ENCODE measurements at regions not wholly inside any gene's neighbourhood (a gene's known extent, or its start where the extent isn't known, plus 50 kb on each side); places are given as distances from the start of the nearest gene placed in this dataset.

GRCh38 chr18:8958660-8959059, 143.8 kb upstream of the NDUFV2 start:
- ATAC-seq (no peak), DNase-seq (ENCODE audit: low spot score) (no peak), FAIRE-seq (no peak)
- intact Hi-C loops (cut with micrococcal nuclease; ENCODE audit: unreplicated experiment): no loop called here
- Histone ChIP-seq H3K27me3 (ENCODE audit: control insufficient read depth in 1 of 2, insufficient read depth in 2 of 2, low read length in 2 of 2) (no peaks in the 10 kb centered on the region), H3K36me3 (replicated peaks in 1 of 2; ENCODE audit: control insufficient read depth in 1 of 2, insufficient read depth in 2 of 2, low read length in 2 of 2) (no peaks in the 10 kb centered on the region), H2AFZ (ENCODE audit: low read length) (no peak overlapping the region), H3K4me1 (ENCODE audit: insufficient read depth, low read length) (peaks cover 82% of the 10 kb centered on the region), H3K27ac (ENCODE audit: extremely low read length, insufficient read depth, low read length) (no peak overlapping the region), H3K9ac (ENCODE audit: insufficient read depth, low read depth, low read length) (no peak overlapping the region), H3K4me3 (replicated peaks in 1 of 3; ENCODE audit: insufficient read depth in 1 of 3, low read depth in 2 of 3, low read length in 3 of 3) (no peak overlapping the region), H3K79me2 (ENCODE audit: insufficient read depth, low read length) (no peaks in the 10 kb centered on the region), H3K9me3 (ENCODE audit: low read length) (peaks cover under 1% of the 10 kb centered on the region; the same call in 1 of the 2 replicates), H4K20me1 (ENCODE audit: insufficient read depth, low read length) (no peaks in the 10 kb centered on the region), H3K4me2 (ENCODE audit: low read depth, low read length) (no peak overlapping the region)
- ChIA-PET POLR2A (no interaction called here), CTCF (ENCODE audit: low intra/inter-chr PET ratio, low total read pairs) (no interaction called here)
- in situ Hi-C loops (cut with HindIII; ENCODE audit: extremely low pct_ligation_motif_present, low pct_unique_long_range_greater_than_20kb): no loop called here
- 93% methylated on average over 3 of the region's 3 CpGs for WGBS (ENCODE audit: low lambda C conversion rate)
- TF ChIP-seq ZNF317 (CRISPR knock-in tag; IDR thresholded peaks at IDR 0.05) (peak; percentile 84; the same call in 1 of the 2 replicates), ZNF607 (CRISPR knock-in tag; IDR thresholded peaks at IDR 0.05; ENCODE audit: borderline replicate concordance) (no peak)
- no TSS peak for BruUV-seq (replicated peaks)

- WGBS (ENCODE audit: low lambda C conversion rate): under 1% methylated on average over 8 of the region's 8 CpGs
- H3K9ac ChIP-seq (ENCODE audit: insufficient read depth, low read depth, low read length): no peak overlapping the region
- in situ Hi-C loops (cut with HindIII; ENCODE audit: extremely low pct_ligation_motif_present, low pct_unique_long_range_greater_than_20kb) (no loop called here), intact Hi-C loops (cut with micrococcal nuclease; ENCODE audit: unreplicated experiment) (no loop called here)
- peaks cover 82% of the 10 kb centered on the region for H3K4me1 ChIP-seq (ENCODE audit: insufficient read depth, low read length)
- H3K79me2 ChIP-seq (ENCODE audit: insufficient read depth, low read length): no peaks in the 10 kb centered on the region
- peak; percentile 83 for FAIRE-seq
- H4K20me1 ChIP-seq (ENCODE audit: insufficient read depth, low read length): no peaks in the 10 kb centered on the region
- BruUV-seq (replicated peaks): no TSS peak
- CTCF ChIA-PET (ENCODE audit: low intra/inter-chr PET ratio, low total read pairs): no interaction called here
- peak; percentile 79 for DNase-seq (ENCODE audit: low spot score)
- POLR2A ChIA-PET: no interaction called here
- H3K27me3 ChIP-seq (ENCODE audit: control insufficient read depth in 1 of 2, insufficient read depth in 2 of 2, low read length in 2 of 2): no peaks in the 10 kb centered on the region
- peak overlapping the region; percentile 73 for H3K4me2 ChIP-seq (ENCODE audit: low read depth, low read length)
- ATAC-seq: peak; percentile 87
- peak overlapping the region; percentile 62 for H3K27ac ChIP-seq (ENCODE audit: extremely low read length, insufficient read depth, low read length)
- peak overlapping the region in 1 of 3 experiments; percentile 31; a peak in 2 of 6 replicates for H3K4me3 ChIP-seq (replicated peaks in 1 of 3; ENCODE audit: insufficient read depth in 1 of 3, low read depth in 2 of 3, low read length in 3 of 3)
- no peak overlapping the region for H2AFZ ChIP-seq (ENCODE audit: low read length)
- H3K36me3 ChIP-seq (replicated peaks in 1 of 2; ENCODE audit: control insufficient read depth in 1 of 2, insufficient read depth in 2 of 2, low read length in 2 of 2): no peaks in the 10 kb centered on the region
- H3K9me3 ChIP-seq (ENCODE audit: low read length): no peaks in the 10 kb centered on the region
- TF ChIP-seq ZNF180 (CRISPR knock-in tag; IDR thresholded peaks at IDR 0.05; ENCODE audit: borderline replicate concordance, low read depth) (no peak), ZNF160 (CRISPR knock-in tag; IDR thresholded peaks at IDR 0.05) (no peak), KLF13 (CRISPR knock-in tag; IDR thresholded peaks at IDR 0.05) (no peak), ATF1 (CRISPR knock-in tag; IDR thresholded peaks at IDR 0.05) (no peak), ZEB1 (IDR thresholded peaks at IDR 0.05; ENCODE audit: insufficient replicate concordance, low read depth) (peak; percentile 51), ZNF281 (CRISPR knock-in tag; IDR thresholded peaks at IDR 0.05; ENCODE audit: borderline replicate concordance) (no peak), ZNF724P (CRISPR knock-in tag; IDR thresholded peaks at IDR 0.05; ENCODE audit: borderline replicate concordance) (no peak), ZZZ3 (CRISPR knock-in tag; IDR thresholded peaks at IDR 0.05; ENCODE audit: borderline replicate concordance) (no peak), ZNF12 (CRISPR knock-in tag; IDR thresholded peaks at IDR 0.05) (no peak)
- TF ChIP-seq, protein P1, sequence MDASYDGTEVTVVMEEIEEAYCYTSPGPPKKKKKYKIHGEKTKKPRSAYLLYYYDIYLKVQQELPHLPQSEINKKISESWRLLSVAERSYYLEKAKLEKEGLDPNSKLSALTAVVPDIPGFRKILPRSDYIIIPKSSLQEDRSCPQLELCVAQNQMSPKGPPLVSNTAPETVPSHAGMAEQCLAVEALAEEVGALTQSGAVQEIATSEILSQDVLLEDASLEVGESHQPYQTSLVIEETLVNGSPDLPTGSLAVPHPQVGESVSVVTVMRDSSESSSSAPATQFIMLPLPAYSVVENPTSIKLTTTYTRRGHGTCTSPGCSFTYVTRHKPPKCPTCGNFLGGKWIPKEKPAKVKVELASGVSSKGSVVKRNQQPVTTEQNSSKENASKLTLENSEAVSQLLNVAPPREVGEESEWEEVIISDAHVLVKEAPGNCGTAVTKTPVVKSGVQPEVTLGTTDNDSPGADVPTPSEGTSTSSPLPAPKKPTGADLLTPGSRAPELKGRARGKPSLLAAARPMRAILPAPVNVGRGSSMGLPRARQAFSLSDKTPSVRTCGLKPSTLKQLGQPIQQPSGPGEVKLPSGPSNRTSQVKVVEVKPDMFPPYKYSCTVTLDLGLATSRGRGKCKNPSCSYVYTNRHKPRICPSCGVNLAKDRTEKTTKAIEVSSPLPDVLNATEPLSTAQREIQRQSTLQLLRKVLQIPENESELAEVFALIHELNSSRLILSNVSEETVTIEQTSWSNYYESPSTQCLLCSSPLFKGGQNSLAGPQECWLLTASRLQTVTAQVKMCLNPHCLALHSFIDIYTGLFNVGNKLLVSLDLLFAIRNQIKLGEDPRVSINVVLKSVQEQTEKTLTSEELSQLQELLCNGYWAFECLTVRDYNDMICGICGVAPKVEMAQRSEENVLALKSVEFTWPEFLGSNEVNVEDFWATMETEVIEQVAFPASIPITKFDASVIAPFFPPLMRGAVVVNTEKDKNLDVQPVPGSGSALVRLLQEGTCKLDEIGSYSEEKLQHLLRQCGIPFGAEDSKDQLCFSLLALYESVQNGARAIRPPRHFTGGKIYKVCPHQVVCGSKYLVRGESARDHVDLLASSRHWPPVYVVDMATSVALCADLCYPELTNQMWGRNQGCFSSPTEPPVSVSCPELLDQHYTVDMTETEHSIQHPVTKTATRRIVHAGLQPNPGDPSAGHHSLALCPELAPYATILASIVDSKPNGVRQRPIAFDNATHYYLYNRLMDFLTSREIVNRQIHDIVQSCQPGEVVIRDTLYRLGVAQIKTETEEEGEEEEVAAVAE (CRISPR knock-in tag; IDR thresholded peaks at IDR 0.05; ENCODE audit: borderline replicate concordance): no peak
These were observed 142.9 kb upstream of the NDUFV2 start for GRCh38 chr18:8959551-8960135.
